ENCODE measurements at regions not wholly inside any gene's neighbourhood (a gene's known extent, or its start where the extent isn't known, plus 50 kb on each side); places are given as distances from the start of the nearest gene placed in this dataset.

DNA sequence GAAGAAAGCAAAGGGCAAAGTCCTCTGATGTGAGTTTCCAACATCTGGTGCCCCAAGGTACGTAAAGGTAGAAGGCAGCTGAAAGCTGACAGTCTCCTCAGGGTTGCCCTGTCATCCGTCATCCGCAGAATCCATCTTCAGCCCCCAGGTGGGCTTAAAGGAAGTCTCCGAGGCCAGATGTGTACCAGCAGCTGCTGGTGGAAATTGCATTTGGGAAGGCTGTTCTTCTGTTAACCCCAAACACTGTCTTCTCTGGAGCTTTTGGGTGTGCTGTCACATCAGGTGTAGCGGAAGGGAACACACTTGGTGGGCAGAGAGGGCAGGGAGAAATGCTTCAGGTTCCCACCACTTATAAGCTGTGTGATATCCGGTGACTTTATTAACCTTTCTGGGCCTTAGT, 310.0 kb upstream of the GATB start:
- TF ChIP-seq, protein P1, sequence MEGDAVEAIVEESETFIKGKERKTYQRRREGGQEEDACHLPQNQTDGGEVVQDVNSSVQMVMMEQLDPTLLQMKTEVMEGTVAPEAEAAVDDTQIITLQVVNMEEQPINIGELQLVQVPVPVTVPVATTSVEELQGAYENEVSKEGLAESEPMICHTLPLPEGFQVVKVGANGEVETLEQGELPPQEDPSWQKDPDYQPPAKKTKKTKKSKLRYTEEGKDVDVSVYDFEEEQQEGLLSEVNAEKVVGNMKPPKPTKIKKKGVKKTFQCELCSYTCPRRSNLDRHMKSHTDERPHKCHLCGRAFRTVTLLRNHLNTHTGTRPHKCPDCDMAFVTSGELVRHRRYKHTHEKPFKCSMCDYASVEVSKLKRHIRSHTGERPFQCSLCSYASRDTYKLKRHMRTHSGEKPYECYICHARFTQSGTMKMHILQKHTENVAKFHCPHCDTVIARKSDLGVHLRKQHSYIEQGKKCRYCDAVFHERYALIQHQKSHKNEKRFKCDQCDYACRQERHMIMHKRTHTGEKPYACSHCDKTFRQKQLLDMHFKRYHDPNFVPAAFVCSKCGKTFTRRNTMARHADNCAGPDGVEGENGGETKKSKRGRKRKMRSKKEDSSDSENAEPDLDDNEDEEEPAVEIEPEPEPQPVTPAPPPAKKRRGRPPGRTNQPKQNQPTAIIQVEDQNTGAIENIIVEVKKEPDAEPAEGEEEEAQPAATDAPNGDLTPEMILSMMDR (conservative IDR thresholded peaks at IDR 0.05; ENCODE audit: low read length), result no peak
- no peak for TF ChIP-seq EZH2phosphoT487 (IDR thresholded peaks at IDR 0.05; ENCODE audit: borderline replicate concordance)

All from Loucy (cell line).